Trophoblast cell (in vitro differentiated cells and primary cell): ENCODE measurements at regions not wholly inside any gene's neighbourhood (a gene's known extent, or its start where the extent isn't known, plus 50 kb on each side); places are given as distances from the start of the nearest gene placed in this dataset.

Experiments used
- DNase-seq, 2 donors: peaks; one replicate each; pipeline ENCODE4 v3.0.0-alpha.2; 2016
- H2AFZ ChIP-seq: 2 replicates; pipeline ENCODE4 v1.6.1; 2013; ENCODE audit warnings: low read length, moderate library complexity, mild to moderate bottlenecking; ENCODE audit not compliant: insufficient read depth, poor library complexity
- H2AK5ac ChIP-seq: 2 replicates; pipeline ENCODE4 v1.6.1; 2013; ENCODE audit warnings: mild to moderate bottlenecking, low read length
- H2BK120ac ChIP-seq: 2 replicates; pipeline ENCODE4 v1.6.1; 2013; ENCODE audit warnings: low read length, mild to moderate bottlenecking, moderate library complexity; ENCODE audit not compliant: insufficient read depth, poor library complexity
- H2BK12ac ChIP-seq: 2 replicates; pipeline ENCODE4 v1.6.1; 2013; ENCODE audit warnings: mild to moderate bottlenecking, low read length, moderate library complexity
- H2BK5ac ChIP-seq: 2 replicates; pipeline ENCODE4 v1.6.1; 2013; ENCODE audit warnings: low read length, low read depth, moderate library complexity, mild to moderate bottlenecking; ENCODE audit not compliant: poor library complexity
- H3K14ac ChIP-seq: 2 replicates; pipeline ENCODE4 v1.6.1; 2013; ENCODE audit warnings: mild to moderate bottlenecking, low read length
- H3K18ac ChIP-seq: 2 replicates; pipeline ENCODE4 v1.6.1; 2013; ENCODE audit warnings: mild to moderate bottlenecking, low read length
- H3K23ac ChIP-seq: 2 replicates; pipeline ENCODE4 v1.6.1; 2013; ENCODE audit warnings: low read length
- H3K27ac ChIP-seq: 2 replicates; pipeline ENCODE4 v1.5.1; 2013; ENCODE audit warnings: low read depth, mild to moderate bottlenecking, inconsistent platforms, low read length, moderate library complexity
- H3K27me3 ChIP-seq: 2 replicates; pipeline ENCODE4 v1.6.1; 2013; ENCODE audit warnings: inconsistent platforms, mild to moderate bottlenecking, low read length, moderate library complexity; ENCODE audit not compliant: insufficient read depth
- H3K36me3 ChIP-seq, 2 experiments: 1 replicate in 1 of 2; 2 replicates in 1 of 2; pipeline ENCODE4 v1.6.1; 2013; ENCODE audit warnings: low read length in 2 of 2, mild to moderate bottlenecking in 2 of 2, moderate library complexity in 1 of 2; ENCODE audit not compliant: insufficient read depth in 2 of 2, control insufficient read depth in 1 of 2
- H3K4ac ChIP-seq: 2 replicates; pipeline ENCODE4 v1.6.1; 2013; ENCODE audit warnings: low read depth, mild to moderate bottlenecking, low read length, moderate library complexity
- H3K4me1 ChIP-seq, 2 experiments: 1 replicate in 1 of 2; 2 replicates in 1 of 2; pipeline ENCODE4 v1.6.1; 2013; ENCODE audit warnings: low read length in 2 of 2, mild to moderate bottlenecking in 2 of 2, moderate library complexity in 1 of 2; ENCODE audit not compliant: insufficient read depth in 2 of 2, control insufficient read depth in 1 of 2
- H3K4me2 ChIP-seq: 2 replicates; pipeline ENCODE4 v1.6.1; 2013; ENCODE audit warnings: inconsistent platforms, mild to moderate bottlenecking, low read length, moderate library complexity
- H3K4me3 ChIP-seq: 2 replicates; pipeline ENCODE4 v1.5.1; 2013; ENCODE audit warnings: mild to moderate bottlenecking, low read depth, low read length, inconsistent platforms
- H3K79me1 ChIP-seq: one replicate; pipeline ENCODE4 v1.6.1; 2013; ENCODE audit warnings: low read length
- H3K79me2 ChIP-seq: 2 replicates; pipeline ENCODE4 v1.6.1; 2013; ENCODE audit warnings: low read length, mild to moderate bottlenecking; ENCODE audit not compliant: control insufficient read depth, insufficient read depth, poor library complexity
- H3K9ac ChIP-seq: 2 replicates; pipeline ENCODE4 v1.6.1; 2013; ENCODE audit warnings: mild to moderate bottlenecking, low read length
- H3K9me3 ChIP-seq: 2 replicates; pipeline ENCODE4 v1.6.1; 2013; ENCODE audit warnings: low read depth, mild to moderate bottlenecking, control low read depth, inconsistent platforms, low read length; ENCODE audit not compliant: insufficient read depth
- H4K12ac ChIP-seq: 2 replicates; pipeline ENCODE4 v1.6.1; 2013; ENCODE audit warnings: low read depth, mild to moderate bottlenecking, low read length, moderate library complexity
- H4K8ac ChIP-seq: 2 replicates; pipeline ENCODE4 v1.6.1; 2013; ENCODE audit warnings: low read depth, mild to moderate bottlenecking, low read length, moderate library complexity
- H4K91ac ChIP-seq: one replicate; pipeline ENCODE4 v1.6.1; 2013; ENCODE audit warnings: low read depth, mild to moderate bottlenecking, low read length, moderate library complexity
- whole genome bisulfite sequencing: extraction: QIAGEN DNeasy Blood & Tissue Kit; methylation state at CpG from one replicate; pipeline ENCODE4 v1.1.7; 2013; ENCODE audit warnings: missing lambda C conversion rate; ENCODE audit not compliant: insufficient read length, insufficient coverage; ENCODE audit errors: extremely low coverage; 5-methylcytosine and 5-hydroxymethylcytosine counted together

- no peak overlapping the region for H4K8ac ChIP-seq
- H2BK120ac ChIP-seq = no peak overlapping the region
- no peak overlapping the region for H2BK12ac ChIP-seq
- H3K14ac ChIP-seq = no peak overlapping the region
- no peaks in the 10 kb centered on the region for H3K4me1 ChIP-seq
- H3K9ac ChIP-seq = no peak overlapping the region
- WGBS = no CpG with 5 or more reads among the region's 2 CpGs
- no peaks in the 10 kb centered on the region for H3K79me1 ChIP-seq
- no peak overlapping the region for H2AFZ ChIP-seq
- H3K4me3 ChIP-seq = no peak overlapping the region
- H4K12ac ChIP-seq = no peak overlapping the region
- H3K23ac ChIP-seq = no peak overlapping the region
- no peak overlapping the region for H2AK5ac ChIP-seq
- DNase-seq = no peak
- no peak overlapping the region for H3K4ac ChIP-seq
- no peak overlapping the region for H4K91ac ChIP-seq
- H3K27ac ChIP-seq = no peak overlapping the region
- H3K18ac ChIP-seq = no peak overlapping the region
- H3K4me2 ChIP-seq = no peak overlapping the region
- no peaks in the 10 kb centered on the region for H3K36me3 ChIP-seq
- H2BK5ac ChIP-seq = no peak overlapping the region
- H3K79me2 ChIP-seq = no peaks in the 10 kb centered on the region
- no peaks in the 10 kb centered on the region for H3K9me3 ChIP-seq
- no peaks in the 10 kb centered on the region for H3K27me3 ChIP-seq
These were observed 1290.3 kb downstream of the XPNPEP1 start for GRCh38 chr10:108633046-108633445.

GRCh38 chr10:108632144-108632543 is 1291.2 kb downstream of the XPNPEP1 start:
- H3K18ac ChIP-seq = no peak overlapping the region
- no peak overlapping the region for H3K14ac ChIP-seq
- no peak overlapping the region for H2AK5ac ChIP-seq
- H3K23ac ChIP-seq = no peak overlapping the region
- H3K4me1 ChIP-seq = no peaks in the 10 kb centered on the region
- no peaks in the 10 kb centered on the region for H3K79me1 ChIP-seq
- H3K27me3 ChIP-seq = no peaks in the 10 kb centered on the region
- no CpG with 5 or more reads among the region's 1 CpG for WGBS
- H2BK5ac ChIP-seq = no peak overlapping the region
- DNase-seq = no peak
- no peak overlapping the region for H2AFZ ChIP-seq
- no peak overlapping the region for H4K91ac ChIP-seq
- no peaks in the 10 kb centered on the region for H3K36me3 ChIP-seq
- no peak overlapping the region for H3K4ac ChIP-seq
- no peak overlapping the region for H4K8ac ChIP-seq
- no peak overlapping the region for H3K4me3 ChIP-seq
- H3K79me2 ChIP-seq = no peaks in the 10 kb centered on the region
- H3K4me2 ChIP-seq = no peak overlapping the region
- H3K27ac ChIP-seq = no peak overlapping the region
- no peak overlapping the region for H4K12ac ChIP-seq
- H3K9me3 ChIP-seq = no peaks in the 10 kb centered on the region
- peak overlapping the region; percentile 31 for H2BK12ac ChIP-seq
- H3K9ac ChIP-seq = no peak overlapping the region
- H2BK120ac ChIP-seq = no peak overlapping the region

GRCh38 chr10:108631332-108631731 is 1292.0 kb downstream of the XPNPEP1 start:
- DNase-seq = no peak
- H2AK5ac ChIP-seq = no peak overlapping the region
- H3K4me3 ChIP-seq = no peak overlapping the region
- H2BK5ac ChIP-seq = no peak overlapping the region
- WGBS = no CpG with 5 or more reads among the region's 2 CpGs
- no peak overlapping the region for H2BK12ac ChIP-seq
- no peak overlapping the region for H3K14ac ChIP-seq
- no peak overlapping the region for H4K8ac ChIP-seq
- H3K9ac ChIP-seq = no peak overlapping the region
- H3K18ac ChIP-seq = no peak overlapping the region
- no peak overlapping the region for H2BK120ac ChIP-seq
- H3K4me2 ChIP-seq = no peak overlapping the region
- H3K4me1 ChIP-seq = no peaks in the 10 kb centered on the region
- no peak overlapping the region for H2AFZ ChIP-seq
- H3K27ac ChIP-seq = no peak overlapping the region
- no peak overlapping the region for H4K91ac ChIP-seq
- H3K4ac ChIP-seq = no peak overlapping the region
- H3K79me1 ChIP-seq = no peaks in the 10 kb centered on the region
- no peaks in the 10 kb centered on the region for H3K27me3 ChIP-seq
- H3K36me3 ChIP-seq = no peaks in the 10 kb centered on the region
- H3K79me2 ChIP-seq = no peaks in the 10 kb centered on the region
- no peak overlapping the region for H3K23ac ChIP-seq
- no peak overlapping the region for H4K12ac ChIP-seq
- no peaks in the 10 kb centered on the region for H3K9me3 ChIP-seq

- no peak overlapping the region for H2BK12ac ChIP-seq
- H3K9ac ChIP-seq = no peak overlapping the region
- DNase-seq = no peak
- H3K79me2 ChIP-seq = no peaks in the 10 kb centered on the region
- H4K12ac ChIP-seq = no peak overlapping the region
- H3K36me3 ChIP-seq = no peaks in the 10 kb centered on the region
- H3K4me1 ChIP-seq = no peaks in the 10 kb centered on the region
- H2BK120ac ChIP-seq = no peak overlapping the region
- no peak overlapping the region for H3K18ac ChIP-seq
- no peak overlapping the region for H3K4me3 ChIP-seq
- H2AK5ac ChIP-seq = no peak overlapping the region
- no peaks in the 10 kb centered on the region for H3K9me3 ChIP-seq
- no peak overlapping the region for H3K27ac ChIP-seq
- no peaks in the 10 kb centered on the region for H3K79me1 ChIP-seq
- H4K8ac ChIP-seq = no peak overlapping the region
- H3K14ac ChIP-seq = no peak overlapping the region
- H2AFZ ChIP-seq = no peak overlapping the region
- H3K23ac ChIP-seq = no peak overlapping the region
- WGBS = no CpG with 5 or more reads among the region's 3 CpGs
- no peak overlapping the region for H4K91ac ChIP-seq
- H2BK5ac ChIP-seq = no peak overlapping the region
- H3K4ac ChIP-seq = no peak overlapping the region
- no peak overlapping the region for H3K4me2 ChIP-seq
- H3K27me3 ChIP-seq = no peaks in the 10 kb centered on the region
These were observed 1293.5 kb downstream of the XPNPEP1 start for GRCh38 chr10:108629834-108630233.
